Neutrophil (primary cell): ENCODE measurements at regions not wholly inside any gene's neighbourhood (a gene's known extent, or its start where the extent isn't known, plus 50 kb on each side); places are given as distances from the start of the nearest gene placed in this dataset.

Experiments
- H3K27ac ChIP-seq: fragments of 200-600 bp; sonication (generic); 2 replicates; pipeline ENCODE4 v1.5.1; 2016; ENCODE audit warnings: mild to moderate bottlenecking, moderate library complexity
- H3K27me3 ChIP-seq: fragments of 200-600 bp; sonication (generic); 2 replicates; pipeline ENCODE4 v1.6.0; 2016; ENCODE audit warnings: mild to moderate bottlenecking
- H3K36me3 ChIP-seq: fragments of 200-600 bp; sonication (generic); 2 replicates; pipeline ENCODE4 v1.5.1; 2017
- H3K4me1 ChIP-seq, 2 experiments: fragments of 200-600 bp in 1 of 2; sonication (generic) in 1 of 2; 1 replicate in 1 of 2; 2 replicates in 1 of 2; pipeline versions ENCODE4 v1.5.1 to v1.6.1; 2013 to 2016; ENCODE audit warnings: low read depth in 1 of 2, low read length in 1 of 2, mild to moderate bottlenecking in 1 of 2, moderate library complexity in 1 of 2; ENCODE audit not compliant: control insufficient read depth in 1 of 2, insufficient read depth in 1 of 2
- H3K4me3 ChIP-seq, 2 experiments: fragments of 200-600 bp in 1 of 2; sonication (generic) in 1 of 2; 1 replicate in 1 of 2; 2 replicates in 1 of 2; pipeline ENCODE4 v1.5.1; 2013 to 2016; ENCODE audit warnings: low read depth in 1 of 2, low read length in 1 of 2, mild to moderate bottlenecking in 1 of 2, moderate library complexity in 1 of 2
- H3K9me3 ChIP-seq: fragments of 200-600 bp; sonication (generic); 2 replicates; pipeline ENCODE4 v1.5.1; 2016
- TF ChIP-seq, protein P1 (sequence below): fragments of 200-600 bp; sonication (generic); IDR thresholded peaks from 2 replicates; pipeline ENCODE4 v1.5.1; 2016; ENCODE audit warnings: antibody characterized with exemption

- Histone ChIP-seq H3K27me3 (peaks cover 9% of the 10 kb centered on the region), H3K27ac (no peak overlapping the region), H3K9me3 (no peaks in the 10 kb centered on the region), H3K4me3 (no peak overlapping the region), H3K4me1 (no peaks in the 10 kb centered on the region), H3K36me3 (no peaks in the 10 kb centered on the region)
- TF ChIP-seq, protein P1, sequence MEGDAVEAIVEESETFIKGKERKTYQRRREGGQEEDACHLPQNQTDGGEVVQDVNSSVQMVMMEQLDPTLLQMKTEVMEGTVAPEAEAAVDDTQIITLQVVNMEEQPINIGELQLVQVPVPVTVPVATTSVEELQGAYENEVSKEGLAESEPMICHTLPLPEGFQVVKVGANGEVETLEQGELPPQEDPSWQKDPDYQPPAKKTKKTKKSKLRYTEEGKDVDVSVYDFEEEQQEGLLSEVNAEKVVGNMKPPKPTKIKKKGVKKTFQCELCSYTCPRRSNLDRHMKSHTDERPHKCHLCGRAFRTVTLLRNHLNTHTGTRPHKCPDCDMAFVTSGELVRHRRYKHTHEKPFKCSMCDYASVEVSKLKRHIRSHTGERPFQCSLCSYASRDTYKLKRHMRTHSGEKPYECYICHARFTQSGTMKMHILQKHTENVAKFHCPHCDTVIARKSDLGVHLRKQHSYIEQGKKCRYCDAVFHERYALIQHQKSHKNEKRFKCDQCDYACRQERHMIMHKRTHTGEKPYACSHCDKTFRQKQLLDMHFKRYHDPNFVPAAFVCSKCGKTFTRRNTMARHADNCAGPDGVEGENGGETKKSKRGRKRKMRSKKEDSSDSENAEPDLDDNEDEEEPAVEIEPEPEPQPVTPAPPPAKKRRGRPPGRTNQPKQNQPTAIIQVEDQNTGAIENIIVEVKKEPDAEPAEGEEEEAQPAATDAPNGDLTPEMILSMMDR, result no peak
Measured at GRCh38 chr10:120776442-120776841, 74.7 kb upstream of the WDR11 start.

DNA sequence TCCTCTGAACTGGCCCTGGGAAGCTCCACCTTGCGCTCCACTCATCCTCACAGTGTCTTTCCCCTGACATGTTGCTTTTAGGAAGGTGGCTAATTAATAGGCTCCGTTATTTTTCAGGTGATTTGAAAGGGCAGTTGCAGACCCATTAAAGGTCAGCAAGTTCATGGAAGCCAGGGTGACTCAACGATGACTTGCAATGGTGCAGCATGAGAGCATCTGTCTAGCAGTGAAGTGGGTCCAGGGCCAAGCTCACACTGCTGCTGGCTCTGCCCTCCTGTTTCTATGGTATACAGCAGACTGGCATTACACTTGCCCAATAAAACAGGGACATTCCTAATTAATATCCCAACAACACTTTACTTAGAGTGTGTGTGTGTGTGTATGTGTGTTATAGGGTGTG lies 68.8 kb upstream of the WDR11 start:
- no peaks in the 10 kb centered on the region for H3K4me1 ChIP-seq
- TF ChIP-seq, protein P1, result no peak
- H3K9me3 ChIP-seq, result no peaks in the 10 kb centered on the region
- no peak overlapping the region for H3K4me3 ChIP-seq
- H3K27me3 ChIP-seq, result peaks cover under 1% of the 10 kb centered on the region
- H3K27ac ChIP-seq, result no peak overlapping the region
- H3K36me3 ChIP-seq, result no peaks in the 10 kb centered on the region

GRCh38 chr10:120783098-120783497 lies 68.1 kb upstream of the WDR11 start:
- Histone ChIP-seq H3K4me1 (no peaks in the 10 kb centered on the region), H3K27ac (no peak overlapping the region)

DNA sequence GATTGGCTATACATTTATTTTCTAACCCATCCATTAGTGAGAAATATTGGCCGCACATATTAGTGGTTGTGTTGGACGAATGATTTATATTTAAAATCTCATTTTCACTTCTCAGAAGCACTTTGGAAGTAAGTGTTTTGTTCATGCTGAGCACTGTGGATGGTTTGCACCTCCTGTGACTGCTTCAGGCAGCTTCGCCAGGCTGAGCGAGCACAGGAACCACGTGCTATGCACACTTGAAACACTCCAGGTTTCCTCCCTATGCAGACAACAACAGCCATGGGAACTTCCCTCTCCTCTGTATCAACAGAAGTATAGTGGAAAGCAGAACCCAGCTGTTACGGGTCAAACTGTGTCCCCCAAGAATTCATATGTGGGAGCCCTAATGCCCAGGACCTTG lies 67.3 kb upstream of the WDR11 start:
- no peaks in the 10 kb centered on the region for H3K9me3 ChIP-seq
- no peaks in the 10 kb centered on the region for H3K4me1 ChIP-seq
- H3K27me3 ChIP-seq, result no peaks in the 10 kb centered on the region
- H3K36me3 ChIP-seq, result no peaks in the 10 kb centered on the region
- H3K4me3 ChIP-seq, result no peak overlapping the region
- TF ChIP-seq, protein P1, result no peak
- no peak overlapping the region for H3K27ac ChIP-seq

More at GRCh38 chr10:120783098-120783497, 68.1 kb upstream of the WDR11 start:
- TF ChIP-seq, protein P1, result no peak
- Histone ChIP-seq H3K27me3 (no peaks in the 10 kb centered on the region), H3K4me3 (no peak overlapping the region), H3K9me3 (no peaks in the 10 kb centered on the region), H3K36me3 (no peaks in the 10 kb centered on the region)

DNA sequence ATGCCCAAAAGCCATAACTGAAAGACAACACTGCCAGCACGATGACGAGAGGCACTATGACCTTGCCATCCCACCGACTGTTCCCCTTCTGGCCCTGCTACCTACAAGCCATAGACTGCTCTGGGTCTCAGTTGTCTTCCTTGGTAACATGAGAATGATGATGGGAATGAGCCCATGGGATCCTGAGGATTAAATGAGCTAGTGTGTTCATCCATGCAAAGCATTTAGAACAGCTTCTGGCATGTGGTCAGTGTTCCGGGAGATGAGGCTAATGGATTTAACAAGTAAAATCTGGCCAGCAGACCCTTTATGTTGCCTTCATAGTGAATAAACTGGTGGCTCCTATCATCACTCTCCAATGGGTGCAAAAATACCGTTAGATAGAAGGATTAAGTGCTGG lies 62.4 kb upstream of the WDR11 start:
- H3K9me3 ChIP-seq, result no peaks in the 10 kb centered on the region
- TF ChIP-seq, protein P1, result no peak
- H3K4me3 ChIP-seq, result no peak overlapping the region
- H3K27ac ChIP-seq, result no peak overlapping the region
- H3K27me3 ChIP-seq, result no peaks in the 10 kb centered on the region
- no peaks in the 10 kb centered on the region for H3K36me3 ChIP-seq
- H3K4me1 ChIP-seq, result peaks cover 0 to 17% of the 10 kb centered on the region in 2 experiments
